NB4 (cell line): ENCODE measurements at regions not wholly inside any gene's neighbourhood (a gene's known extent, or its start where the extent isn't known, plus 50 kb on each side); places are given as distances from the start of the nearest gene placed in this dataset.

Experiments used
- MYC ChIP-seq: IDR thresholded peaks from 2 replicates; pipeline ENCODE4 v1.6.1; 2011; ENCODE audit warnings: low read depth, low read length
- POLR2A ChIP-seq: IDR thresholded peaks from 2 replicates; pipeline ENCODE4 v1.6.1; 2011; ENCODE audit warnings: mild to moderate bottlenecking; ENCODE audit not compliant: insufficient read length; ENCODE audit errors: extremely low read depth
- TF ChIP-seq, protein P1 (sequence below): IDR thresholded peaks from one replicate; pipeline ENCODE4 v1.5.1; 2012; ENCODE audit warnings: low read depth, low read length
- TF ChIP-seq, protein P2 (sequence below): IDR thresholded peaks from 2 replicates; pipeline ENCODE4 v1.6.1; 2011; ENCODE audit warnings: low read depth, low read length

DNA sequence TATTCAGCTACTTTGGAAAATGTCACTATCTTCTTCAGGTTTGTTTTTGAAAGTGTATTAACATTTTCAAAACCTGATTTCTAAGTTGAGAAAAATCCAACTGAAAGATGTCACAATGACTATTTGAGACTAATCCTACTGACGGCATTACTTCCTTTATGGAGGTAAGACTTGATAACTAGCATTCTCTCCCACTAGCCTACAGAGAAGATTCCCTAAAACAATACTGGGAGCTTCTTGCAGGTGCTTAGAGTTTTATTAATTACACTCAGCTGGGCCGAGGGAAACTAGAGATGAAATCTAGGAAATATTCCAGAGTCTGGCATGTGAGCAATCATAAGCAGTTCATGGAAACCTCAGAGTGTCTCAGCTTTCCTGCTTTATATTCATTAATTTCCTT, 114.0 kb downstream of the LCA5 start:
- TF ChIP-seq, protein P1, sequence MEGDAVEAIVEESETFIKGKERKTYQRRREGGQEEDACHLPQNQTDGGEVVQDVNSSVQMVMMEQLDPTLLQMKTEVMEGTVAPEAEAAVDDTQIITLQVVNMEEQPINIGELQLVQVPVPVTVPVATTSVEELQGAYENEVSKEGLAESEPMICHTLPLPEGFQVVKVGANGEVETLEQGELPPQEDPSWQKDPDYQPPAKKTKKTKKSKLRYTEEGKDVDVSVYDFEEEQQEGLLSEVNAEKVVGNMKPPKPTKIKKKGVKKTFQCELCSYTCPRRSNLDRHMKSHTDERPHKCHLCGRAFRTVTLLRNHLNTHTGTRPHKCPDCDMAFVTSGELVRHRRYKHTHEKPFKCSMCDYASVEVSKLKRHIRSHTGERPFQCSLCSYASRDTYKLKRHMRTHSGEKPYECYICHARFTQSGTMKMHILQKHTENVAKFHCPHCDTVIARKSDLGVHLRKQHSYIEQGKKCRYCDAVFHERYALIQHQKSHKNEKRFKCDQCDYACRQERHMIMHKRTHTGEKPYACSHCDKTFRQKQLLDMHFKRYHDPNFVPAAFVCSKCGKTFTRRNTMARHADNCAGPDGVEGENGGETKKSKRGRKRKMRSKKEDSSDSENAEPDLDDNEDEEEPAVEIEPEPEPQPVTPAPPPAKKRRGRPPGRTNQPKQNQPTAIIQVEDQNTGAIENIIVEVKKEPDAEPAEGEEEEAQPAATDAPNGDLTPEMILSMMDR: no peak
- no peak for TF ChIP-seq POLR2A
- TF ChIP-seq, protein P2, sequence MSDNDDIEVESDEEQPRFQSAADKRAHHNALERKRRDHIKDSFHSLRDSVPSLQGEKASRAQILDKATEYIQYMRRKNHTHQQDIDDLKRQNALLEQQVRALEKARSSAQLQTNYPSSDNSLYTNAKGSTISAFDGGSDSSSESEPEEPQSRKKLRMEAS: no peak
- TF ChIP-seq MYC: no peak
